PC-9 (cell line): ENCODE measurements at regions not wholly inside any gene's neighbourhood (a gene's known extent, or its start where the extent isn't known, plus 50 kb on each side); places are given as distances from the start of the nearest gene placed in this dataset.

Experiments used
- BruUV-seq: library from RNA; stranded (reverse); fragments of 400-500 nt; replicated peaks from 2 replicates; lab custom pipeline; 2021; lab: Mats Ljungman, UMichigan
- CTCF ChIA-PET: fragments of 300-600 bp; sonication (Branson Sonifier 250); formaldehyde crosslinking; loops from one replicate; lab custom pipeline; 2022; ENCODE audit warnings: antibody characterized with exemption; lab: Charles Lee
- POLR2A ChIA-PET: fragments of 300-600 bp; sonication (Branson Sonifier 250); formaldehyde crosslinking; loops from one replicate; lab custom pipeline; 2022; ENCODE audit warnings: antibody characterized with exemption; ENCODE audit not compliant: unreplicated experiment; lab: Charles Lee
- DNase-seq, 2 experiments: peaks; one replicate each; pipeline versions ENCODE4 v3.0.0 to v3.0.0-alpha.2; 2015 to 2022; ENCODE audit warnings: mixed read lengths in 1 of 2
- H2AFZ ChIP-seq: fragments of 200-600 bp; sonication (generic); 2 replicates; pipeline ENCODE4 v1.8.1; 2017; ENCODE audit warnings: antibody characterized with exemption
- H3F3A ChIP-seq: fragments of 200-600 bp; sonication (generic); 2 replicates; pipeline ENCODE4 v1.8.1; 2017; ENCODE audit warnings: antibody characterized with exemption, mild to moderate bottlenecking, low read depth; ENCODE audit not compliant: insufficient read depth
- H3K27ac ChIP-seq: fragments of 200-600 bp; sonication (generic); 2 replicates; pipeline ENCODE4 v1.6.1; 2016; ENCODE audit warnings: mixed run types
- H3K27me3 ChIP-seq: fragments of 200-600 bp; sonication (generic); 2 replicates; pipeline ENCODE4 v1.6.1; 2016; ENCODE audit warnings: low read depth, mixed run types; ENCODE audit not compliant: insufficient read depth
- H3K36me3 ChIP-seq: fragments of 200-600 bp; sonication (generic); 2 replicates; pipeline ENCODE4 v1.6.1; 2016; ENCODE audit warnings: low read depth, mixed run types
- H3K4me1 ChIP-seq: fragments of 200-600 bp; sonication (generic); replicated peaks from 2 replicates; pipeline ENCODE4 v1.6.1; 2016; ENCODE audit warnings: mixed run types; ENCODE audit not compliant: insufficient read depth
- H3K4me2 ChIP-seq: fragments of 200-600 bp; sonication (generic); 2 replicates; pipeline ENCODE4 v1.6.1; 2017; ENCODE audit warnings: mixed run types
- H3K4me3 ChIP-seq: fragments of 200-600 bp; sonication (generic); 2 replicates; pipeline ENCODE4 v1.6.1; 2016; ENCODE audit warnings: mixed run types
- H3K79me2 ChIP-seq: fragments of 200-600 bp; sonication (generic); 2 replicates; pipeline ENCODE4 v1.6.1; 2017; ENCODE audit warnings: low read depth, mixed run types
- H3K9me2 ChIP-seq: fragments of 200-600 bp; sonication (generic); 2 replicates; pipeline ENCODE4 v1.8.1; 2017; ENCODE audit warnings: mild to moderate bottlenecking; ENCODE audit not compliant: insufficient read depth
- H3K9me3 ChIP-seq: fragments of 200-600 bp; sonication (generic); 2 replicates; pipeline ENCODE4 v1.8.1; 2016; ENCODE audit warnings: low read depth; ENCODE audit not compliant: insufficient read depth
- H4K20me1 ChIP-seq: fragments of 200-600 bp; sonication (generic); 2 replicates; pipeline ENCODE4 v1.8.1; 2017; ENCODE audit not compliant: insufficient read depth
- EZH2 ChIP-seq: fragments of 200-600 bp; sonication (generic); IDR thresholded peaks from 2 replicates; pipeline ENCODE4 v1.8.0; 2017; ENCODE audit warnings: antibody characterized with exemption, low read depth
- intact Hi-C: fragments of 100-400 bp; cut with micrococcal nuclease; formaldehyde crosslinking; loops from one replicate; pipeline ENCODE4 v1.10.0; 2022; ENCODE audit not compliant: unreplicated experiment
- TF ChIP-seq, protein P1 (sequence below): fragments of 200-600 bp; sonication (generic); conservative IDR thresholded peaks from 2 replicates; pipeline ENCODE4 v1.6.1; 2017; ENCODE audit warnings: mixed run types, antibody characterized with exemption, mild to moderate bottlenecking, moderate library complexity

DNA sequence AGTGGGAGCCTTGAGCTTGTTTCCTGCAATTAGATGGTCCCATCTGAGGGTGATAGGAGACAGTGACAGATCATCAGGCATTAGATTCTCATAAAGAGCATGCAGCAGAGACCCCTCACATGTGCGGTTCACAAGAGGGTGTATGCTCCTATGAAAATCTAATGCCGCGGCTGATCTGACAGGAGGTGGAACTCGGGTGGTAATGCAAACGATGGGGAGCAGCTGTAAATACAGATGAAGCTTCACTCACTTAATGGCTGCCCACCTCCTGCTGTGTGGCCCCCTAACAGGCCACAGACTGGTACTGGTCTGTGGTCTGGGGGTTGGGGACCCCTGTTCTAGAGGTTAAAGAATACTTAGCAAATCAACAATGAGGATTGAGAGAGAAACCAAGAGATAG, 201.5 kb upstream of the PITX2 start:
- ChIA-PET POLR2A (no interaction called here), CTCF (no interaction called here)
- Histone ChIP-seq H3F3A (no peaks in the 10 kb centered on the region), H3K27ac (no peak overlapping the region), H3K27me3 (no peaks in the 10 kb centered on the region), H4K20me1 (no peaks in the 10 kb centered on the region), H3K4me2 (no peak overlapping the region), H3K79me2 (no peaks in the 10 kb centered on the region), H3K9me3 (no peaks in the 10 kb centered on the region), H3K4me3 (no peak overlapping the region), H3K9me2 (no peaks in the 10 kb centered on the region), H3K36me3 (no peaks in the 10 kb centered on the region), H3K4me1 (no peaks in the 10 kb centered on the region), H2AFZ (no peak overlapping the region)
- DNase-seq = no peak
- intact Hi-C loops = no loop called here
- BruUV-seq = no TSS peak
- TF ChIP-seq, protein P1, sequence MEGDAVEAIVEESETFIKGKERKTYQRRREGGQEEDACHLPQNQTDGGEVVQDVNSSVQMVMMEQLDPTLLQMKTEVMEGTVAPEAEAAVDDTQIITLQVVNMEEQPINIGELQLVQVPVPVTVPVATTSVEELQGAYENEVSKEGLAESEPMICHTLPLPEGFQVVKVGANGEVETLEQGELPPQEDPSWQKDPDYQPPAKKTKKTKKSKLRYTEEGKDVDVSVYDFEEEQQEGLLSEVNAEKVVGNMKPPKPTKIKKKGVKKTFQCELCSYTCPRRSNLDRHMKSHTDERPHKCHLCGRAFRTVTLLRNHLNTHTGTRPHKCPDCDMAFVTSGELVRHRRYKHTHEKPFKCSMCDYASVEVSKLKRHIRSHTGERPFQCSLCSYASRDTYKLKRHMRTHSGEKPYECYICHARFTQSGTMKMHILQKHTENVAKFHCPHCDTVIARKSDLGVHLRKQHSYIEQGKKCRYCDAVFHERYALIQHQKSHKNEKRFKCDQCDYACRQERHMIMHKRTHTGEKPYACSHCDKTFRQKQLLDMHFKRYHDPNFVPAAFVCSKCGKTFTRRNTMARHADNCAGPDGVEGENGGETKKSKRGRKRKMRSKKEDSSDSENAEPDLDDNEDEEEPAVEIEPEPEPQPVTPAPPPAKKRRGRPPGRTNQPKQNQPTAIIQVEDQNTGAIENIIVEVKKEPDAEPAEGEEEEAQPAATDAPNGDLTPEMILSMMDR = no peak
- TF ChIP-seq EZH2 = no peak

DNA sequence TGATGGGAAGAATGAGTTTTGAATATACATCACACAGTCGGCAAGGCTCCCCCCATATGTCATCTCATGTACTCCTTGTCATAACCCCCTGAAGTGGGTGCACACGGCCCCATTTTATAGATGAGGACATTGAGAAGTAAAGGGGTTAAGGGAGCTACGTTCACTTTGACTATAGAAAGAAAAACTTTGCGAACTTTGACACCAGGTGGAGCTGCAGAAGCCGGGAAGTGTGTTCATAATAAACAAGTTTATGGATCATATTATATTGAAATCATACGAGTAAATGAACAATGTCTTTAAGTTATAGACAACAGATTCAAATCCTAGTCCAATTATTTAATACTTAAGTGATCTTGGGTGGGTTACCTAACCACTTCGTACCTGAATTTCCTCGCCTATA, 203.8 kb upstream of the PITX2 start:
- Histone ChIP-seq H3K4me1 (no peaks in the 10 kb centered on the region), H3K9me3 (no peaks in the 10 kb centered on the region), H3F3A (no peaks in the 10 kb centered on the region), H3K9me2 (no peaks in the 10 kb centered on the region), H3K79me2 (no peaks in the 10 kb centered on the region), H4K20me1 (no peaks in the 10 kb centered on the region), H3K4me2 (no peak overlapping the region), H3K27me3 (no peaks in the 10 kb centered on the region), H2AFZ (no peak overlapping the region), H3K4me3 (no peak overlapping the region), H3K36me3 (no peaks in the 10 kb centered on the region), H3K27ac (no peak overlapping the region)
- ChIA-PET POLR2A (no interaction called here), CTCF (no interaction called here)
- no peak for DNase-seq
- intact Hi-C loops = no loop called here
- BruUV-seq = no TSS peak
- no peak for TF ChIP-seq EZH2
- TF ChIP-seq, protein P1 = no peak

DNA sequence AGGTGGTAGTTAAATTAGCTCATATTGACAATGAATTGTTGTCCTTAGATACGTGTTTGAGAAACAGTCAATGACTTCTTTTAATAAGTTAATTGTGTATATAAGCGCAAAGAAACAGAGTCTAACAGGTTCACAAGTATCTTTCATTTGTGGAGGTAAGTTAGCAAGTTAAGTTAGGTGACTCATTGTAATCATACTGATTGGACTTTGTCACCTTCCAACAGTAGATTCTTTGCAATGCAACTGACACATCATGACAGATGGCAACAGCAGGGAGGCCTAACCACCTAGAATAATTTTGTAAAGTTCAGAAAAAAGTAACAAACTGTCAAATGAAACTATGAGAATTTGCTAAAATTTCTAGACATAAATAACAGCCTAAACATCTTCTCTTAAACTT, 207.6 kb upstream of the PITX2 start:
- no peaks in the 10 kb centered on the region for H3K27me3 ChIP-seq
- BruUV-seq = no TSS peak
- no peaks in the 10 kb centered on the region for H3K36me3 ChIP-seq
- TF ChIP-seq, protein P1 = no peak
- no peak for TF ChIP-seq EZH2
- DNase-seq = no peak
- ChIA-PET CTCF (no interaction called here), POLR2A (no interaction called here)
- no peaks in the 10 kb centered on the region for H3K9me3 ChIP-seq
- no peak overlapping the region for H2AFZ ChIP-seq
- no peak overlapping the region for H3K27ac ChIP-seq
- H3K4me3 ChIP-seq = no peak overlapping the region
- intact Hi-C loops = no loop called here
- no peak overlapping the region for H3K4me2 ChIP-seq
- H3F3A ChIP-seq = no peaks in the 10 kb centered on the region
- no peaks in the 10 kb centered on the region for H4K20me1 ChIP-seq
- no peaks in the 10 kb centered on the region for H3K4me1 ChIP-seq
- no peaks in the 10 kb centered on the region for H3K79me2 ChIP-seq
- H3K9me2 ChIP-seq = no peaks in the 10 kb centered on the region
